GM12872 (cell line): ENCODE measurements at regions not wholly inside any gene's neighbourhood (a gene's known extent, or its start where the extent isn't known, plus 50 kb on each side); places are given as distances from the start of the nearest gene placed in this dataset.

Experiments used
- CTCF ChIP-seq: IDR thresholded peaks from 3 replicates; pipeline ENCODE4 v1.5.1; 2011; ENCODE audit warnings: low read depth, mild to moderate bottlenecking, low read length, moderate library complexity; ENCODE audit not compliant: insufficient read depth

- TF ChIP-seq CTCF, result no peak
Measured at GRCh38 chr2:48817355-48817754, 61.8 kb upstream of the LHCGR start.

- TF ChIP-seq CTCF, result no peak
Measured at GRCh38 chr2:48812416-48812815, 56.9 kb upstream of the LHCGR start.

GRCh38 chr2:48808311-48808710 is 52.8 kb upstream of the LHCGR start:
- TF ChIP-seq CTCF, result no peak
